Renal cortex interstitium (tissue), 11 donors: ENCODE measurements at regions not wholly inside any gene's neighbourhood (a gene's known extent, or its start where the extent isn't known, plus 50 kb on each side); places are given as distances from the start of the nearest gene placed in this dataset.
"Not testable (repeated sequence)": the region's sequence is repeated elsewhere in the genome, so short reads cannot be mapped to it uniquely, and the experiment has no call there.

Experiments
- DNase-seq, 11 donors: peaks; one replicate each; pipeline ENCODE4 v3.0.0-alpha.2; 2013; ENCODE audit warnings: low read depth in 9 of 11, low spot score in 4 of 11; ENCODE audit errors: extremely low read depth in 1 of 11

- DNase-seq, result no peak
These were observed 51.3 kb upstream of the SUB1 start for GRCh38 chr5:32534041-32534440.

- no peak for DNase-seq
These were observed 53.4 kb upstream of the SUB1 start for GRCh38 chr5:32531885-32532520.

- DNase-seq, result not testable (repeated sequence)
These were observed 58.0 kb upstream of the SUB1 start for GRCh38 chr5:32527321-32527720.

GRCh38 chr5:32526810-32527209 is 58.5 kb upstream of the SUB1 start:
- no peak for DNase-seq

- DNase-seq, result no peak
These were observed 61.7 kb upstream of the SUB1 start for GRCh38 chr5:32523625-32524024.

GRCh38 chr5:32522429-32523143 is 62.8 kb upstream of the SUB1 start:
- DNase-seq, result no peak

- no peak for DNase-seq
These were observed 63.9 kb upstream of the SUB1 start for GRCh38 chr5:32521481-32521880.

- DNase-seq, result no peak
These were observed 64.4 kb upstream of the SUB1 start for GRCh38 chr5:32520972-32521371.

GRCh38 chr5:32520356-32520755 is 65.0 kb upstream of the SUB1 start:
- DNase-seq, result no peak

- no peak for DNase-seq
These were observed 65.8 kb upstream of the SUB1 start for GRCh38 chr5:32519508-32519907.

GRCh38 chr5:32514806-32515205 is 70.3 kb upstream of the ZFR start:
- no peak for DNase-seq

- no peak for DNase-seq
These were observed 68.4 kb upstream of the ZFR start for GRCh38 chr5:32512926-32513325.

GRCh38 chr5:32511776-32512374 is 67.3 kb upstream of the ZFR start:
- DNase-seq, result no peak

GRCh38 chr5:32510860-32511259 is 66.3 kb upstream of the ZFR start:
- DNase-seq, result no peak

GRCh38 chr5:32508806-32509805 is 64.6 kb upstream of the ZFR start:
- no peak for DNase-seq

- no peak for DNase-seq
These were observed 63.3 kb upstream of the ZFR start for GRCh38 chr5:32507738-32508434.

GRCh38 chr5:32506799-32507198 is 62.3 kb upstream of the ZFR start:
- no peak for DNase-seq

- no peak for DNase-seq
These were observed 61.7 kb upstream of the ZFR start for GRCh38 chr5:32506201-32506661.

GRCh38 chr5:32505756-32506155 is 61.2 kb upstream of the ZFR start:
- no peak for DNase-seq
